ENCODE measurements at regions not wholly inside any gene's neighbourhood (a gene's known extent, or its start where the extent isn't known, plus 50 kb on each side); places are given as distances from the start of the nearest gene placed in this dataset.

- no peak overlapping the region for H3K4me3 ChIP-seq
- intact Hi-C loops (cut with DNase I): no loop called here
- H3K4me1 ChIP-seq (replicated peaks in 1 of 2): no peaks in the 10 kb centered on the region
- H3K27ac ChIP-seq: no peak overlapping the region
- no peaks in the 10 kb centered on the region for H3K36me3 ChIP-seq (replicated peaks in 1 of 2)
- no peak for TF ChIP-seq POLR2A (IDR thresholded peaks at IDR 0.05)
- no peak for TF ChIP-seq CTCF (IDR thresholded peaks at IDR 0.05)
- no peaks in the 10 kb centered on the region for H3K27me3 ChIP-seq
- 65 to 82% (median 75%) methylated on average over 2 of the region's 2 CpGs for WGBS, 4 donors
- H3K9me3 ChIP-seq (replicated peaks in 1 of 3): no peaks in the 10 kb centered on the region
- no peak for DNase-seq
Observed at GRCh38 chr12:40464121-40464520, 228.1 kb upstream of the CNTN1 start.

GRCh38 chr12:40469736-40470135, 222.5 kb upstream of the CNTN1 start:
- Histone ChIP-seq H3K27me3 (no peaks in the 10 kb centered on the region), H3K4me1 (replicated peaks in 1 of 2) (no peaks in the 10 kb centered on the region), H3K36me3 (replicated peaks in 1 of 2) (no peaks in the 10 kb centered on the region), H3K4me3 (no peak overlapping the region), H3K27ac (no peak overlapping the region), H3K9me3 (replicated peaks in 1 of 3) (no peaks in the 10 kb centered on the region)
- TF ChIP-seq CTCF (IDR thresholded peaks at IDR 0.05) (no peak), POLR2A (IDR thresholded peaks at IDR 0.05) (no peak)
- WGBS, 4 donors: 42 to 53% (median 51%) methylated on average over 6 of the region's 6 CpGs
- intact Hi-C loops (cut with DNase I): no loop called here
- no peak for DNase-seq

DNA sequence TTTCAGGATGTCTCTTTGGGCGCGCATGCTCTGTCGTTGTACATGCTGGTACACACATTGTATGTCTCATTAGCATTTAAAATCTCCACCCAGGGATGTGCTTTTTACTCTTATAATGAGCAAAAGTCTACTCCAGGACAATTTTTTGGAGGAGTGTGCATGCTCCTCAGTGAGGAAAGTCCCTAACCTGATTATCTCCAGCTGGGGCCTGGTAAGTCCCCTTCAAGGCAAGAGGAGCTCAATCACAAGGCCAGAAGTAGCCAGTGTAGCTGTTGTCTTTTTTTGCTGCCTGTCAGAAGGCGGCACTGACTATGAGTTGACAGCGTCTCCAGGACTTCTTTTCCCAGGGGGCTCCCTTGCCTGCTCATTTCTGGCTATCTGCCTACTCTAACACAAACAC, 218.3 kb upstream of the CNTN1 start:
- WGBS, 4 donors: 66 to 75% (median 72%) methylated on average over 5 of the region's 5 CpGs

GRCh38 chr12:40474630-40475029, 217.6 kb upstream of the CNTN1 start:
- no peaks in the 10 kb centered on the region for H3K4me1 ChIP-seq (replicated peaks in 1 of 2)
- no peaks in the 10 kb centered on the region for H3K9me3 ChIP-seq (replicated peaks in 1 of 3)
- DNase-seq: no peak
- H3K4me3 ChIP-seq: no peak overlapping the region
- no peaks in the 10 kb centered on the region for H3K36me3 ChIP-seq (replicated peaks in 1 of 2)
- no peaks in the 10 kb centered on the region for H3K27me3 ChIP-seq
- WGBS, 4 donors: 42 to 58% (median 55%) methylated on average over 1 of the region's 1 CpG
- H3K27ac ChIP-seq: no peak overlapping the region
- no peak for TF ChIP-seq POLR2A (IDR thresholded peaks at IDR 0.05)
- no peak for TF ChIP-seq CTCF (IDR thresholded peaks at IDR 0.05)
- intact Hi-C loops (cut with DNase I): no loop called here

More for the DNA sequence above, 218.3 kb upstream of the CNTN1 start:
- TF ChIP-seq CTCF (IDR thresholded peaks at IDR 0.05): no peak
- no peak for TF ChIP-seq POLR2A (IDR thresholded peaks at IDR 0.05)
- no peaks in the 10 kb centered on the region for H3K27me3 ChIP-seq
- DNase-seq: no peak
- no peaks in the 10 kb centered on the region for H3K36me3 ChIP-seq (replicated peaks in 1 of 2)
- H3K4me1 ChIP-seq (replicated peaks in 1 of 2): no peaks in the 10 kb centered on the region
- intact Hi-C loops (cut with DNase I): no loop called here
- no peak overlapping the region for H3K27ac ChIP-seq
- no peak overlapping the region for H3K4me3 ChIP-seq
- no peaks in the 10 kb centered on the region for H3K9me3 ChIP-seq (replicated peaks in 1 of 3)
